Transverse colon (tissue), 4 donors: ENCODE measurements at regions not wholly inside any gene's neighbourhood (a gene's known extent, or its start where the extent isn't known, plus 50 kb on each side); places are given as distances from the start of the nearest gene placed in this dataset.
"Not testable (repeated sequence)": the region's sequence is repeated elsewhere in the genome, so short reads cannot be mapped to it uniquely, and the experiment has no call there.

ENCODE experiments used
- DNase-seq: peaks from one replicate; pipeline ENCODE4 v3.0.0-alpha.2; 2019
- H3K27ac ChIP-seq, 4 donors: fragments of 200-600 bp; sonication (generic); 2 replicates each; pipeline ENCODE4 v1.5.1; 2016 to 2018; ENCODE audit warnings: inconsistent platforms in 4 of 4
- H3K27me3 ChIP-seq: fragments of 200-600 bp; sonication (generic); 2 replicates; pipeline ENCODE4 v1.5.1; 2017; ENCODE audit warnings: inconsistent platforms
- H3K36me3 ChIP-seq, 4 donors: fragments of 200-600 bp; sonication (generic); 2 replicates each; pipeline ENCODE4 v1.5.1; 2017 to 2019; ENCODE audit warnings: inconsistent platforms in 4 of 4
- H3K4me1 ChIP-seq, 4 donors: fragments of 200-600 bp; sonication (generic); 2 replicates each; pipeline ENCODE4 v1.5.1; 2017 to 2020; ENCODE audit warnings: inconsistent platforms in 4 of 4
- H3K4me3 ChIP-seq, 4 donors: fragments of 200-600 bp; sonication (generic); 1 replicate in 1 of 4; 2 replicates in 3 of 4; pipeline versions ENCODE4 v1.5.1 to v1.6.1; 2017 to 2019; ENCODE audit warnings: inconsistent platforms in 4 of 4
- H3K9me3 ChIP-seq, 2 donors: fragments of 200-600 bp; sonication (generic); 2 replicates each; pipeline ENCODE4 v1.5.1; 2017 to 2019; ENCODE audit warnings: inconsistent platforms in 2 of 2
- EP300 ChIP-seq: sonication (generic); formaldehyde crosslinking; IDR thresholded peaks from one replicate; pipeline ENCODE4 v1.6.1; 2017; ENCODE audit warnings: antibody characterized with exemption, low read depth
- POLR2A ChIP-seq: fragments of 450-650 bp; IDR thresholded peaks from one replicate; pipeline ENCODE4 v1.6.1; 2016; ENCODE audit warnings: antibody characterized with exemption, mild to moderate bottlenecking, moderate library complexity
- POLR2AphosphoS5 ChIP-seq, 3 donors: sonication (generic); formaldehyde crosslinking; IDR thresholded peaks; one replicate each; pipeline ENCODE4 v1.6.1; 2016; ENCODE audit warnings: antibody characterized with exemption in 3 of 3
- WGBS, 2 donors: methylation state at CpG; one replicate each; pipeline ENCODE4 v1.1.5; 2018; ENCODE audit warnings: low coverage in 1 of 2; 5-methylcytosine and 5-hydroxymethylcytosine counted together
- in situ Hi-C, 4 donors: fragments of 200-750 bp; cut with MboI; loops; one replicate each; pipeline versions ENCODE4 v1.15.0 to v1.15.1; 2017; ENCODE audit warnings: low sequenced_read_pairs in 3 of 4, low pct_ligation_motif_present in 1 of 4, low pct_unique_long_range_greater_than_20kb in 1 of 4
- intact Hi-C: fragments of 100-400 bp; cut with DNase I; formaldehyde crosslinking; loops from one replicate; pipeline ENCODE4 v1.15.1; 2023; ENCODE audit warnings: low total_unique reads
- TF ChIP-seq, protein P1 (sequence below), 5 experiments: fragments of 200-600 bp in 3 of 5; fragments of 450-650 bp in 2 of 5; sonication (generic) in 3 of 5; IDR thresholded peaks; 1 replicate in 2 of 5; 2 replicates in 3 of 5; pipeline ENCODE4 v1.5.1; 2016 to 2017; ENCODE audit warnings: antibody characterized with exemption in 5 of 5, inconsistent platforms in 3 of 5, mild to moderate bottlenecking in 2 of 5, moderate library complexity in 1 of 5

DNA sequence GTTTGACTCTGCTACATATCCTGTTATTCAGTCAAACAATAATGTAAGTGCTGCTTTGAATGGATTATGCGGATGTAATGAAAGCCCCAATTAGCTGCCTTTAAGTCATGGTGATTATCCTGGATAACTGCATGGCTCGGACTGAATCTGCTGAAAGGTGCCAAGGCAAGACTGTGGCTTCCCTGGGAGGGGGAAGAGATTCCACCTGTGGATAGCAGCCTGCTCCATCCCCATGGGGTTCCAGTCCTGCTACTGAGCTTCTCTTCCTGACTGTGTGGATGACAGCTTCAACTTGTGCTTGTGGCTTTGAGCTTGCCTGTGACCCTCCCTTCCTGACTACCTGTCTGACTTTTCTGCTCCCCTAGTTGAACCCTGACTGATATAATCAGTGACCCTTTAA is 540.0 kb upstream of the GYPC start:
- intact Hi-C loops (no loop called here), in situ Hi-C loops (no loop called here)
- 60 to 81% methylated on average over 1 to 2 of the region's 2 CpGs for whole genome bisulfite sequencing, 2 donors
- H3K4me3 ChIP-seq: no peak overlapping the region
- no peaks in the 10 kb centered on the region for H3K4me1 ChIP-seq
- no peaks in the 10 kb centered on the region for H3K9me3 ChIP-seq
- H3K27me3 ChIP-seq: no peaks in the 10 kb centered on the region
- TF ChIP-seq, protein P1, sequence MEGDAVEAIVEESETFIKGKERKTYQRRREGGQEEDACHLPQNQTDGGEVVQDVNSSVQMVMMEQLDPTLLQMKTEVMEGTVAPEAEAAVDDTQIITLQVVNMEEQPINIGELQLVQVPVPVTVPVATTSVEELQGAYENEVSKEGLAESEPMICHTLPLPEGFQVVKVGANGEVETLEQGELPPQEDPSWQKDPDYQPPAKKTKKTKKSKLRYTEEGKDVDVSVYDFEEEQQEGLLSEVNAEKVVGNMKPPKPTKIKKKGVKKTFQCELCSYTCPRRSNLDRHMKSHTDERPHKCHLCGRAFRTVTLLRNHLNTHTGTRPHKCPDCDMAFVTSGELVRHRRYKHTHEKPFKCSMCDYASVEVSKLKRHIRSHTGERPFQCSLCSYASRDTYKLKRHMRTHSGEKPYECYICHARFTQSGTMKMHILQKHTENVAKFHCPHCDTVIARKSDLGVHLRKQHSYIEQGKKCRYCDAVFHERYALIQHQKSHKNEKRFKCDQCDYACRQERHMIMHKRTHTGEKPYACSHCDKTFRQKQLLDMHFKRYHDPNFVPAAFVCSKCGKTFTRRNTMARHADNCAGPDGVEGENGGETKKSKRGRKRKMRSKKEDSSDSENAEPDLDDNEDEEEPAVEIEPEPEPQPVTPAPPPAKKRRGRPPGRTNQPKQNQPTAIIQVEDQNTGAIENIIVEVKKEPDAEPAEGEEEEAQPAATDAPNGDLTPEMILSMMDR (IDR thresholded peaks at IDR 0.05): no peak
- TF ChIP-seq POLR2AphosphoS5 (IDR thresholded peaks at IDR 0.05): no peak
- no peak for TF ChIP-seq POLR2A
- no peak for TF ChIP-seq EP300
- H3K27ac ChIP-seq: no peak overlapping the region
- no peaks in the 10 kb centered on the region for H3K36me3 ChIP-seq
- no peak for DNase-seq

DNA sequence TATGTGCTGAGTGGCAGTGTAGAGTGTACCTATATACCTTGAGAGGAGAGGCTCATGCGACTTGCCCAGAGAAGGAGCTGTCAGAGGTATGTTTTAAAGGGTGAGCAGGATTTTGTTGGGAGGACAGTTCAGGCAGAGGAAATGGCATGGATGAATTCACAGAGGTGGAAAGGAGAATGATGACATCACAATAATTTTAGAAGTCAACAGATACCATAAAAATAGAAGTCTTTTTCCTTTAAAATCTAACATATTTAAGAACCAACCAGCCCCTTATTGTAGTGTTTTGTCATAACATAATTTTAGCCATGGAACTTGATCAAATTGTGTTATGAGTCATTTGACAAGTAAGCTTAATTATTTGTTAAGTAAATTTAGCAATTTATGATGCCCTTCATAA is 538.1 kb upstream of the GYPC start:
- no peak for DNase-seq
- Histone ChIP-seq H3K4me1 (no peaks in the 10 kb centered on the region), H3K27me3 (no peaks in the 10 kb centered on the region), H3K36me3 (no peaks in the 10 kb centered on the region), H3K27ac (no peak overlapping the region), H3K4me3 (no peak overlapping the region), H3K9me3 (no peaks in the 10 kb centered on the region)
- WGBS, 2 donors: 96 to 100% methylated on average over 1 of the region's 1 CpG
- TF ChIP-seq POLR2A (no peak), EP300 (no peak), POLR2AphosphoS5 (IDR thresholded peaks at IDR 0.05) (no peak)
- TF ChIP-seq, protein P1 (IDR thresholded peaks at IDR 0.05): no peak
- intact Hi-C loops (no loop called here), in situ Hi-C loops (no loop called here)

DNA sequence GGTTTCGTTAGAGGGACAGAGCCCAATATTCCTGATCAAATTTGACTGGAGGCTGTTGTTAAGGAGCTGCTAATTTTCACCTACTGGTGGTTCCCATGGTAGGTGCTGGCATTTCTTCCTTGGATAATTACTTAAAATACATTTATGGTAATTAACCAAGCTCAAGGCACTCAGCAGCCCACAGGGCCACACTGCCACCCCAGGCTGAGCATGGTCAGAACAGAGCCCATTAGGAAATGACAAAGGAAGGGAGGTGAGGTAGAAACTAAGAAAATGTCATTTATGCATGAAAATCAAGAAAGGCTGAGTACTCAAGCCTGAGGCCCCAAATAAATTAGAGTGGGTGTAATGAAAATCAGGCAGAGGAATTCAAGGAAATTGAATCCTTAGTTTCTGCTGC is 510.2 kb upstream of the GYPC start:
- intact Hi-C loops: no loop called here
- 50 to 72% methylated on average over 1 of the region's 1 CpG for WGBS, 2 donors
- Histone ChIP-seq H3K27ac (no peak overlapping the region), H3K4me1 (no peaks in the 10 kb centered on the region), H3K4me3 (no peak overlapping the region), H3K27me3 (no peaks in the 10 kb centered on the region), H3K9me3 (no peaks in the 10 kb centered on the region), H3K36me3 (no peaks in the 10 kb centered on the region)
- in situ Hi-C loops: no loop called here
- no peak for DNase-seq
- TF ChIP-seq POLR2A (no peak), EP300 (no peak), POLR2AphosphoS5 (IDR thresholded peaks at IDR 0.05) (no peak)
- TF ChIP-seq, protein P1 (IDR thresholded peaks at IDR 0.05): no peak

DNA sequence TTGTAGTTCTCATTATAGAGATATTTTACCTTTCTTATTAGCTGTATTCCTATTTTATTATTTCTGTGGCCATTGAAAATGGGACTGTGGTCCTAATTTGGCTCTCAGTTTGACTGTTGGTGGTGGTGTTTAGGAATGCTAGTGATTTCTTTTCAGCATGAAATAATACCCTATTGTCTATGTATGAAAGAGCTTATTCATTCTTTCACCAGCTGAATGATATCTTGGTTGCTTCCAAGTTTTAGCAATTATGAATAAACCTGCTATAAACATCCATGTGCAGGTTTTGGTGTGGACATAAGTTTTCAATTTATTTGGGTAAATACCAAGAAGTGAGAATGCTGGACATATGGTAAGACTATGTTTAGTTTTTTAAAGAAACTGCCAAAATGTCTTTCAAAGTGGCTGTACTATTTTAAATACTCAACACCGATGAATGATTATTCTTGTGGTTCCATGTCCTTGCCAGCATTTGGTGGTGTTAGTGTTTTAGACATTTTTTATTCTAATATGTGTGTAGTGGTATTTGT is 501.6 kb upstream of the GYPC start:
- Histone ChIP-seq H3K36me3 (no peaks in the 10 kb centered on the region), H3K27me3 (no peaks in the 10 kb centered on the region), H3K4me1 (no peaks in the 10 kb centered on the region), H3K9me3 (no peaks in the 10 kb centered on the region), H3K4me3 (no peak overlapping the region), H3K27ac (no peak overlapping the region)
- 61 to 100% methylated on average over 1 of the region's 1 CpG for WGBS, 2 donors
- in situ Hi-C loops: no loop called here
- DNase-seq: no peak
- intact Hi-C loops: no loop called here
- TF ChIP-seq POLR2AphosphoS5 (IDR thresholded peaks at IDR 0.05): no peak
- TF ChIP-seq POLR2A: no peak
- no peak for TF ChIP-seq EP300
- TF ChIP-seq, protein P1 (IDR thresholded peaks at IDR 0.05): no peak

DNA sequence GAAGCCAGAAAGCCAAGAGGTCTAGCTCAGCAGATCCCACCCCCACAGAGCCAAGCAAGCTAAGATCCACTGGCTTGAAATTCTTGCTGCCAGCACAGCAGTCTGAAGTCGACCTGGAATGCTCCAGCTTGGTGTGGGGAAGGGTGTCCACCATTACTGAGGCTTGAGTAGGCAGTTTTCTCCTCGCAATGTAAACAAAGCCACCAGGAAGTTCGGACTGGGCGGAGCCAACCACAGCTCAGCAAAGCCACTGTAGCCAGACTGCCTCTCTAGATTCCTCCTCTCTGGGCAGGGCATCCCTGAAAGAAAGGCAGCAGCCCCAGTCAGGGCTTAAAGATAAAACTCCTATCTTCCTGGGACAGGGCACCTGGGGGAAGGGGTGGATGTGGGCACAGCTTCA is 495.0 kb upstream of the GYPC start:
- 48 to 80% methylated on average over 2 to 4 of the region's 4 CpGs for WGBS, 2 donors

More for the DNA sequence above, 495.0 kb upstream of the GYPC start:
- H3K4me1 ChIP-seq, DNase-seq, H3K27ac ChIP-seq, H3K9me3 ChIP-seq, H3K27me3 ChIP-seq, H3K36me3 ChIP-seq, intact Hi-C loops, H3K4me3 ChIP-seq, in situ Hi-C loops: not testable (repeated sequence)
